HG02885 (cell line): ENCODE measurements at regions not wholly inside any gene's neighbourhood (a gene's known extent, or its start where the extent isn't known, plus 50 kb on each side); places are given as distances from the start of the nearest gene placed in this dataset.

Experiments
- ATAC-seq: cut with Tn5 transposase; IDR thresholded peaks from one replicate; pipeline ENCODE4 v1.9.1; 2021; ENCODE audit warnings: mild to moderate bottlenecking; ENCODE audit not compliant: unreplicated experiment, poor library complexity

GRCh38 chr13:73776151-73776785, 357.9 kb downstream of the KLF12 start:
- ATAC-seq: no peak

- ATAC-seq: no peak
Observed at GRCh38 chr13:73773168-73773549, 361.0 kb downstream of the KLF12 start.

GRCh38 chr13:73772449-73773167, 361.6 kb downstream of the KLF12 start:
- no peak for ATAC-seq

- peak; percentile 47 for ATAC-seq
Observed at GRCh38 chr13:73767747-73768315, 366.4 kb downstream of the KLF12 start.

GRCh38 chr13:73767191-73767741, 366.9 kb downstream of the KLF12 start:
- peak; percentile 26 for ATAC-seq

- ATAC-seq: peak; percentile 54
Observed at GRCh38 chr13:73765651-73766384, 368.4 kb downstream of the KLF12 start.

DNA sequence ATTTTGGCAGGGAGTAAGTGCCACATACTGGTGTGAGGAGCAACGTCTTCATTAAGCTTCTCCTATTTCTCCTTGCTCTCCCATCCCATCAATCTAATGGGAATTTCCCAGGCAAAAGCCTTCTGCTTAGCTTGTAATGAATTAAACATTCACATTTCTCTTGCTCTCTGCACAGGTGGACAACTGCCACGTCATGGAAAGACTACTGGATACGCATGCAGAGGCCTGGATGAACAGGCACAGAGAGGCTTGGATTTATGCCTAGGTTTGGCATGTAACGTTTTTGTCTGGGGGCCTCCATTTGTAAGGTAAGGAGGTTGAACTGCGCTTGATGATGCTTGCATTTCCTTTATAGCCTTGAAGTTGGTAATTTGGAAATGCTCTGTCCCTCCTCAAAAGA, 374.8 kb downstream of the KLF12 start:
- ATAC-seq: no peak

- ATAC-seq: no peak
Observed at GRCh38 chr13:73757481-73758233, 376.5 kb downstream of the KLF12 start.

DNA sequence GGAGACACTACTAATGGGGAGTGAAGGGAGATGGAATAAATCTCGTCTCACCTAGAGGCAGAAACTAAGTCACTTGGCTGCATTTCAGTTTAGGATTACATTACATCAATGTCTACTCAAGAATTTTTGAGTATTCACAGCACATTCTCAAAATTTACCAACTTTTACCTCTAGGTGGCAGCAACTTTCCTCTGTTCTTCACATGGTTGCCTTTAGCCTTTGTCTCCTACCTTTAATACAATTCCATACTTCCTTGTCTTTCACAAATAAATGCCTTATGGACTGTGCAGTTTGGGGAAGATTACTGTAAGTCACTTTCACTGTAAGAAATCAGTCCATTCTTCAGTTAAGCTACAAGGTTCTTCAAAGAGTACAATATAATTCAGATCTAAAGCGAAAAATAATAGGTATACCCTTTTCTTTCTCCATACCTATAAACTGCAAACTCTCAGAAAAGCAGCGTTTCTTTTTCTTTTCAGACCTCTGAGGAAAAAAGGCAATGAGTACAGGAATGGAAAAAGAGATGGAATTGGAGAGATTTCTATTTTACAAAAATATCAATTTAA, 379.4 kb downstream of the KLF12 start:
- peak; percentile 88 for ATAC-seq

DNA sequence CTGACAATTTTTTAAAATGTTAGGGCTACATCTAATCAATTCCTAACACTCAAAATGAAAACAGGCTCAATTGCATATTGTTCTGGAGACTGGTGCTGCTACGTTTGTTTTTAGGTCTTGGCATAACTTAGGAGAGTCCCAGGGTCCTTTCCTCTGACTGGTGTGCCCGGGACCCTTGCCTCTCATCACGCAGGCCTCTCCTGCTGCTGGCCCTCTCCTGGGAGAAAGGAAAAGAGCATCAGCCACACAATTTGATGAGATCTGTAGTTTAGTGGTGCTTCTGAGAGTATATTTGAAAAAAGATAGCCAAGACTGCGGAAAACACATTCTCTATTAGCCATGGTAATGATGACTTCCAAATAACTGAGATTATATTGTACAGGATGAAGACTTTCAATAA, 380.0 kb downstream of the KLF12 start:
- ATAC-seq: no peak

DNA sequence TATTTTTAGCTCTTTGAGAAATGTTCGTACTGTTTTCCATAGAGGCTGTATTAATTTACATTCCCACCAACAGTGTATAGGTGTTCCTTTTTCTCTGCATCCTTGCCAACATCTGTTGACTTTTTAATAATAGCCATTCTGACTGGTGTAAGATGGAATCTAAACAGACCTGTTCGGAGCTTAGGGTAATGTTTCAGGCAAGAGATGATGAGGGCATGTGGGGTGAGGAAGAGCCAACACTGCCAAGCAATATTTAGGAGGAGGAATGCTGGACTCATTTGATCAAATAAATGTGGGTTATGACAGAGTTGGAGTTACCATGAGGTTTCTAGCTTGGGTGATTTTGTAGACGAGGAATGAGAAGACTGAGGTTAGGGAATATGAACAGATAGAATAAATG, 382.9 kb downstream of the KLF12 start:
- ATAC-seq: no peak

DNA sequence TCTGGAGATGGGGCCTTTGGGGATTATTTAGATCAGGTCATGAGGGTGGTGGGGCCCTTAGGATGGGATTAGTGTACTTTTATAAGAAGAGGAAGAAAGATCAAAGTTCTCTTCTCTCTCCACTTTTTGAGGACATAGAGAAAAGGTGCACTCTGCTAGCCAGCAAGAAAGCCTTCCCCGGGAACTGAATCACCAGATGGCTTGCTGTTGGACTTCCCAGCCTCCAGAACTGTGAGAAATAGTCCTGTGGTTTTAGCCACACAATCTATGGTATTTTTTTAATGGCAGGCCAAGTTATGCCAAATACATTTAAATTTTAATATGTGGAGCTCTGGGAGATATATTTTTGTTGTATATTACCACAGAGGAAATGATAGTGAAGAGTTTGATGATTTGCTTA, 385.8 kb downstream of the KLF12 start:
- ATAC-seq: no peak

- no peak for ATAC-seq
Observed at GRCh38 chr13:73745190-73745589, 389.0 kb downstream of the KLF12 start.

DNA sequence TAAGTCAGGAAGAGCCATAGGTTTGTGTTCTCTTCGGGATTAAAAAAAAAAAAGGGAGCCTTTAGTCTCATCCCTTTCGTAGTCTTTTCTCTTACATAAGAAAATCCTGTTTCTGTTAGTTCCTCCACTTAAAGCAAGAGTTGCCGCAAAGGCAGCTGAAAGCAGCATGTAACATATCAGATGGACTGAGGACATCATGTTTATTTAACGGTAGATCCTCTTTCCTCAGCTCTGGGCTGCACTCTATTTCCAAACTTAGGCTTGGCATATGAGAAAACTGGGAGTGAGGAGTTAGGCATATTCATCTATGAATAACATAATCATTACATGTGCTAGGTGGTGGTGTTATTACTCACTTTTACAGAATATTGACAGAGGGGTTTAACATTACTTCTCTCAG, 391.2 kb downstream of the KLF12 start:
- no peak for ATAC-seq

- ATAC-seq: no peak
Observed at GRCh38 chr13:73741742-73742141, 392.5 kb downstream of the KLF12 start.

GRCh38 chr13:73741111-73741510, 393.1 kb downstream of the KLF12 start:
- no peak for ATAC-seq

DNA sequence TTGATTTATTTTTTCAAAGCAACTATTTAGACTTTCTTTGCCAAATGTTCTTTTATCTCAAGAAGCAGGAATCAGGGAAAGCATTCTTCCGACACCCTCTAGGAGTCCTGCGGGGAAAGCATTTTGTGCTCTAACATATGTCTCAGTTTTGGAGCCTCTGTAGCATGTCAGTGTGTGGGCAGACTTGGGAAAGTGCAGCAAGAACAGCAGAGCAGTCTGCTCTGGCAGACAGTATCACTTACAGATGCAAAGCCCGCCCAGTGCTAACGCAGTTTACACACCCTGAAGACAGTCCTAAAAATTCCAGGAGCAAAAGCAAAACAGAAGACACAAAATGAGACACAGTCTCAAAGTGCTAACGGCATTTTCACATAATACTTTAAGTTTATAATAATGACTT, 393.5 kb downstream of the KLF12 start:
- ATAC-seq: no peak

DNA sequence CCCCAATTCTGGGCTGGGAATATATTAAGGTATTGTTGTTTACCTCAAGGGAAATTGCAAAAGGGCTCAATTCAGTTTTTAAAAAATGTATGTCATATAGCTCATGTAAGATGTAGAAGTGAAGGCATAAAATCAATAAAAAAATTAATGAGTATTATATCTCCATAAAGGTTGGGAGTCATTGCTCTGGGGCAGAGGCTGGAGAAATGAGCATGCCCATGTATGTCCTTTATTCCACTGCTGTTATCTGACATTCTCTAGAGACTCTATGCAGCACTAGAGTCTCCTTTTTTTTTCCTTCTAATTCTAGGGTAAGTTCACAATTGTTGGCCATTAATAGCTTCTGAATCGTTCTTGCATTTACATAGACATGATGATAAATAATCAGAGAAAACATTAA, 394.8 kb downstream of the KLF12 start:
- no peak for ATAC-seq

GRCh38 chr13:73738626-73739025, 395.6 kb downstream of the KLF12 start:
- no peak for ATAC-seq

DNA sequence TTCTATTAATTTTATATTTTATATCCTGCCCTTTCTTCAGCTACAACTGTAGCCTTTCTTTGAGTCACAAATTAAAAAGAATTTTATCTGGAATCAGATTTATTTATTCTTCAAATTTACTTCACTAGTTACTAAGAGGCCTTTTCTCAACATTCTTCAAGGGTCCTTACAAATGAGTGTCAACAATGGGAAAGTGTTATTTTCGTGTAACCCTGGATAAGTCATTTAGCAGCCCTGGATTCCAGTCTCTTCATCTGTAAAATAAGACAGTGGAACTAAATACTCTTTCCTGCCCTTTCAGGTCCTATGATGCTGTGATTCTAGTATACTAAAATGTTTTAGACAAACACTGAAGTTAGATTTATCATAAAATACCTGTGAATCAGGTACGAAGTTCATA, 397.0 kb downstream of the KLF12 start:
- ATAC-seq: no peak
